Keratinocyte (primary cell): ENCODE measurements at regions not wholly inside any gene's neighbourhood (a gene's known extent, or its start where the extent isn't known, plus 50 kb on each side); places are given as distances from the start of the nearest gene placed in this dataset.

Source experiments
- DNase-seq: peaks from one replicate; pipeline ENCODE4 v3.0.0-alpha.2; 2011; ENCODE audit warnings: low read depth, missing footprints, low spot score
- FAIRE-seq: peaks from 2 replicates; lab custom pipeline; 2011; peaks lifted over from hg19 to GRCh38; lab: Jason Lieb, UNC
- H2AFZ ChIP-seq: 2 replicates; pipeline ENCODE4 v1.6.0; 2012; ENCODE audit warnings: low read length, control low read depth, inconsistent platforms; ENCODE audit not compliant: control insufficient read depth
- H3K27ac ChIP-seq: 2 replicates; pipeline ENCODE4 v1.5.1; 2011; ENCODE audit warnings: low read length; ENCODE audit not compliant: control insufficient read depth, insufficient read depth
- H3K27me3 ChIP-seq: 3 replicates; pipeline ENCODE4 v1.6.0; 2011; ENCODE audit warnings: low read length; ENCODE audit not compliant: control insufficient read depth, insufficient read depth; ENCODE audit errors: extremely low read depth
- H3K36me3 ChIP-seq, 2 experiments: 2 replicates in 1 of 2; 3 replicates in 1 of 2; pipeline ENCODE4 v1.5.1; 2011; ENCODE audit warnings: low read length in 2 of 2, mild to moderate bottlenecking in 1 of 2; ENCODE audit not compliant: control insufficient read depth in 2 of 2, insufficient read depth in 2 of 2; ENCODE audit errors: extremely low read depth in 1 of 2
- H3K4me1 ChIP-seq: 3 replicates; pipeline ENCODE4 v1.5.1; 2011; ENCODE audit warnings: low read length; ENCODE audit not compliant: control insufficient read depth, insufficient read depth; ENCODE audit errors: extremely low read depth
- H3K4me2 ChIP-seq: 3 replicates; pipeline ENCODE4 v1.6.0; 2011; ENCODE audit warnings: low read depth, low read length; ENCODE audit not compliant: control insufficient read depth, insufficient read depth; ENCODE audit errors: extremely low read depth
- H3K4me3 ChIP-seq, 3 experiments: fragments of 200-600 bp in 1 of 3; sonication (generic) in 1 of 3; 2 replicates in 2 of 3; 3 replicates in 1 of 3; pipeline ENCODE4 v1.5.1; 2011 to 2016; ENCODE audit warnings: low read length in 3 of 3, mild to moderate bottlenecking in 3 of 3, control low read depth in 2 of 3, inconsistent platforms in 1 of 3, low read depth in 1 of 3, mixed read lengths in 1 of 3, mixed run types in 1 of 3, moderate library complexity in 1 of 3; ENCODE audit not compliant: control insufficient read depth in 2 of 3, insufficient read depth in 2 of 3; ENCODE audit errors: extremely low read depth in 1 of 3
- H3K79me2 ChIP-seq: 2 replicates; pipeline ENCODE4 v1.6.0; 2012; ENCODE audit warnings: low read length; ENCODE audit not compliant: control insufficient read depth, insufficient read depth
- H3K9ac ChIP-seq: 3 replicates; pipeline ENCODE4 v1.6.0; 2011; ENCODE audit warnings: low read length; ENCODE audit not compliant: control insufficient read depth, insufficient read depth; ENCODE audit errors: extremely low read depth
- H3K9me1 ChIP-seq: 3 replicates; pipeline ENCODE4 v1.6.0; 2011; ENCODE audit warnings: low read length; ENCODE audit not compliant: control insufficient read depth, insufficient read depth; ENCODE audit errors: extremely low read depth
- H3K9me3 ChIP-seq: 2 replicates; pipeline ENCODE4 v1.5.1; 2012; ENCODE audit warnings: low read depth, low read length; ENCODE audit not compliant: control insufficient read depth
- H4K20me1 ChIP-seq: 3 replicates; pipeline ENCODE4 v1.6.0; 2011; ENCODE audit warnings: low read length; ENCODE audit not compliant: control insufficient read depth, insufficient read depth; ENCODE audit errors: extremely low read depth
- EZH2 ChIP-seq: IDR thresholded peaks from one replicate; pipeline ENCODE4 v1.6.1; 2012; ENCODE audit warnings: inconsistent platforms, mild to moderate bottlenecking, low read length, moderate library complexity
- dilution Hi-C: fragments of 300-500 bp; cut with MboI; formaldehyde crosslinking; loops from one replicate; pipeline ENCODE4 v1.7.0; 2020; ENCODE audit warnings: low sequenced_read_pairs; ENCODE audit not compliant: extremely low pct_ligation_motif_present
- TF ChIP-seq, protein P1 (sequence below), 3 experiments: IDR thresholded peaks in 1 of 3; conservative IDR thresholded peaks in 1 of 3; optimal IDR thresholded peaks in 1 of 3; 2 replicates in 2 of 3; 3 replicates in 1 of 3; pipeline versions ENCODE3 to v1.5.1; 2011; ENCODE audit warnings: low read length in 3 of 3, mild to moderate bottlenecking in 3 of 3, moderate library complexity in 2 of 3, control low read depth in 1 of 3, inconsistent platforms in 1 of 3; ENCODE audit not compliant: insufficient read depth in 2 of 3; ENCODE audit errors: extremely low read depth in 1 of 3

DNA sequence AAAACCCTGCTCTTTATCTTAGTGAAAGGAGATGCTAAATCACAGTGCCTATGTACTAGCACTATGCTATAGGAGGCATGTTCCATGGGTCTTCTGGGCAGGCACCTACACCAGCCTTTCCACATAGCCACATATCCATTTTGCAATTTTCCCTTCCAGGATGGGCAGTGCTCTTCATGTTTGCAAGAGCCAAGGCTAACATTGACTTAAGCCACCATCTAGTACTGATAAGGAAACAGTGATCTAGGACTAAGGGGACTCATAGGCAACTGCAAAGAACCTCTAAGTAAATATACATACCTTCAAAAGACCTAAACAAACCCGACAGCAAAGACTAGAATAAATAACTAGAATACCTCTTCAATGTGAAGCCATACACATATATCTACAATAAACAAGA lies 919.7 kb upstream of the GYPC start:
- no peak overlapping the region for H3K4me3 ChIP-seq
- H3K4me2 ChIP-seq: no peak overlapping the region
- no peak overlapping the region for H3K27ac ChIP-seq
- DNase-seq (no peak), FAIRE-seq (no peak)
- H2AFZ ChIP-seq: no peak overlapping the region
- no peak for TF ChIP-seq EZH2
- TF ChIP-seq, protein P1, sequence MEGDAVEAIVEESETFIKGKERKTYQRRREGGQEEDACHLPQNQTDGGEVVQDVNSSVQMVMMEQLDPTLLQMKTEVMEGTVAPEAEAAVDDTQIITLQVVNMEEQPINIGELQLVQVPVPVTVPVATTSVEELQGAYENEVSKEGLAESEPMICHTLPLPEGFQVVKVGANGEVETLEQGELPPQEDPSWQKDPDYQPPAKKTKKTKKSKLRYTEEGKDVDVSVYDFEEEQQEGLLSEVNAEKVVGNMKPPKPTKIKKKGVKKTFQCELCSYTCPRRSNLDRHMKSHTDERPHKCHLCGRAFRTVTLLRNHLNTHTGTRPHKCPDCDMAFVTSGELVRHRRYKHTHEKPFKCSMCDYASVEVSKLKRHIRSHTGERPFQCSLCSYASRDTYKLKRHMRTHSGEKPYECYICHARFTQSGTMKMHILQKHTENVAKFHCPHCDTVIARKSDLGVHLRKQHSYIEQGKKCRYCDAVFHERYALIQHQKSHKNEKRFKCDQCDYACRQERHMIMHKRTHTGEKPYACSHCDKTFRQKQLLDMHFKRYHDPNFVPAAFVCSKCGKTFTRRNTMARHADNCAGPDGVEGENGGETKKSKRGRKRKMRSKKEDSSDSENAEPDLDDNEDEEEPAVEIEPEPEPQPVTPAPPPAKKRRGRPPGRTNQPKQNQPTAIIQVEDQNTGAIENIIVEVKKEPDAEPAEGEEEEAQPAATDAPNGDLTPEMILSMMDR (optimal IDR thresholded peaks at IDR 0.05 in 1 of 3, IDR thresholded peaks at IDR 0.05 in 1 of 3, conservative IDR thresholded peaks at IDR 0.05 in 1 of 3; ENCODE audit: extremely low read depth in 1 of 3, insufficient read depth in 2 of 3, low read length in 3 of 3): no peak
- H3K36me3 ChIP-seq: no peaks in the 10 kb centered on the region
- no peaks in the 10 kb centered on the region for H4K20me1 ChIP-seq
- no peaks in the 10 kb centered on the region for H3K79me2 ChIP-seq
- H3K27me3 ChIP-seq: no peaks in the 10 kb centered on the region
- dilution Hi-C loops: no loop called here
- no peaks in the 10 kb centered on the region for H3K9me1 ChIP-seq
- H3K4me1 ChIP-seq: no peaks in the 10 kb centered on the region
- H3K9ac ChIP-seq: no peak overlapping the region
- H3K9me3 ChIP-seq: no peaks in the 10 kb centered on the region

DNA sequence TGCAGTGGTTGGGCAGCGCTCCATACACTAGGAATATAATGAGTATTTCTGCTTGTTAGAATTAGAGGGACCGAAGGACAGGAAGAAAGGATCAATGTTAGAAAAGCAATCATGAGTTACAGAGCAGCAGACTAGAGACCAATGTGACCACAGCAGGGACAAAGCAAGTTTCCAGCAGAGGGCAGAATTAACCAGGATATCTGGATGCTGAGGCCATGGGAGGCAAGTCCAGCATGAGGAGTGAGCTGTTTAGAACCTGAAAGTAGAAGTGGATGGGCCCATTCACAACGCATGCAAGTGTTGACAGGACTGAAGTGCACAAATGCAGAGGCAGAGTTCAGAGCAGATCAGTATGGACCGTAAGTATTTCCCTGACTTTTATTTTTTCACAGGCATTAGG lies 910.4 kb upstream of the GYPC start:
- Histone ChIP-seq H2AFZ (no peak overlapping the region), H3K4me2 (no peak overlapping the region), H3K27me3 (no peaks in the 10 kb centered on the region), H3K79me2 (no peaks in the 10 kb centered on the region), H3K4me1 (no peaks in the 10 kb centered on the region), H3K27ac (no peak overlapping the region), H3K9me1 (no peaks in the 10 kb centered on the region), H3K9me3 (peaks cover 2% of the 10 kb centered on the region), H4K20me1 (no peaks in the 10 kb centered on the region), H3K36me3 (no peaks in the 10 kb centered on the region), H3K9ac (no peak overlapping the region), H3K4me3 (no peak overlapping the region)
- DNase-seq (no peak), FAIRE-seq (no peak)
- dilution Hi-C loops: no loop called here
- TF ChIP-seq, protein P1 (optimal IDR thresholded peaks at IDR 0.05 in 1 of 3, IDR thresholded peaks at IDR 0.05 in 1 of 3, conservative IDR thresholded peaks at IDR 0.05 in 1 of 3; ENCODE audit: extremely low read depth in 1 of 3, insufficient read depth in 2 of 3, low read length in 3 of 3): peak in 2 of 3 experiments; percentile 2 to 37
- TF ChIP-seq EZH2: no peak
